T47D (cell line): ENCODE measurements at regions not wholly inside any gene's neighbourhood (a gene's known extent, or its start where the extent isn't known, plus 50 kb on each side); places are given as distances from the start of the nearest gene placed in this dataset.
A peak's percentile ranks its signal among the peaks of the same experiment; 100 is the strongest.

Experiments
- DNase-seq, 2 experiments: peaks; one replicate each; pipeline versions ENCODE4 v3.0.0 to v3.0.0-alpha.2; 2011 to 2012; ENCODE audit warnings: low read depth in 1 of 2, low spot score in 1 of 2
- JUND ChIP-seq: IDR thresholded peaks from 2 replicates; pipeline ENCODE4 v1.6.1; 2012; ENCODE audit warnings: low read depth
- in situ Hi-C: cut with HindIII; loops from 2 replicates; pipeline ENCODE4 v1.10.0; 2016; ENCODE audit warnings: low sequenced_read_pairs, low pct_unique_long_range_greater_than_20kb

DNA sequence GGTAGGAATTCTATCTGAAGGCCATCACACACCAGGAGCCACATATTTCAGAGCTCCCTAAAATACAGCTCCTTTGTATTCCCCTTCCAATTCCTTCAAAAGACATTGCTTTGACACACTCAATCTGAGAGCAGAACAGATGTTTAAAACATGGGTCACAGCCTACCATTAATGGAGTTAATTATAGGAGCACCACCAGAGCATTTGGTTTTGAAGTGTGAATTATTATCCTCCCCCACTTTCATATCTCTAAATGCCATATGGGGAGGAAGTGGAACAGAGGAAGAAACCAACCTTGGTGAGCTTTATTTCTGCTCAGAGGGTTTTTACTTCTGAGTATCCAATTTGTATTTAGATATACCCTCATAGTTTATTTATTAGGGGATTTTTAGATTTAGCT, 50.7 kb upstream of the TNFRSF21 start:
- DNase-seq, result no peak
- in situ Hi-C loops, result no loop called here
- TF ChIP-seq JUND, result no peak

DNA sequence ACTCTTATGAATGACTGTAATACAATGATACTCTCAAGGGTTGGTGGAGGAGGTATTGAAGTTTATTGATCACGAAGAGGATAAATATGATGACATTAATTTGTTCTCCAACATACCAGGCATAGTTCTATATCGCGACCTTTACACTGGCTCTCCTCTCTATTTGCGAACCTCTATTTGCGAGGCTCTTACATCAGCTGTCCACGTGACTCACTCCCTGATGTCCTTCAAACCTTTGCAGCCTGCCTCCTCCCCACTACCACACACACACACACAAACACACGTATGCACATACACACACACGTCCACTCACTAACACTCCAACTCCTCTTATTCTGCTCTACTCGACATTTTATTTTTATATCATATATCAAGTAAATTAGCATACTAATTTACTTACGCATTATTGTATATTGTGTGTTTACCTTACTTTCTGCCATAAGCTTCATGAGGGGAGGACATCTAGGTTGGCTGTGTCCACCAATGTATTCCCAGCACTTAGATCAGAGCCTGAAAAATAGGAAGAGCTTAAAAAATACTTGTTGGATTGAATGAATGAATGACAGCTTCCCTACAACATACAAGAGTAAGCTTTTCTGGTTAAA, 53.3 kb upstream of the TNFRSF21 start:
- DNase-seq, result peak in 1 of 2 experiments; percentile 54
- TF ChIP-seq JUND, result no peak
- in situ Hi-C loops, result no loop called here

DNA sequence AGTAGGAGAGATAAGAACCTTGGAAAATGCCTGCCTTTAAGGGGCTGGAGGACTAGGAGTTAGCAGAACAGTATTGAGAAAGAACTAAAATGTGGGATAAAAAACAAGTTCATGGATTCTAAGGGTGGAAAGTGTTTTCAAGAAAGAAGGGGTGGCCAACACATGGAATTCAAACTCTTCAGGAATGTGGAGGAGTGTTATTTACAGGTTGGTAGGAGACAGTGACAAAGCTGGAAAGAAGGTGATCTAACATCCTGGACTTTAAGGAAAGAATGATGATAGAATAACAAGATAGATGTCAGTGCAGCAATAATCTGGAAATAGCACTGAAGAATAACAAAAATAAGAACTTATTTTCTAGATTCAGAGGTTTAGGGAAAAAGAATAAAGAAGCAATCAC, 54.0 kb upstream of the TNFRSF21 start:
- no peak for DNase-seq

DNA sequence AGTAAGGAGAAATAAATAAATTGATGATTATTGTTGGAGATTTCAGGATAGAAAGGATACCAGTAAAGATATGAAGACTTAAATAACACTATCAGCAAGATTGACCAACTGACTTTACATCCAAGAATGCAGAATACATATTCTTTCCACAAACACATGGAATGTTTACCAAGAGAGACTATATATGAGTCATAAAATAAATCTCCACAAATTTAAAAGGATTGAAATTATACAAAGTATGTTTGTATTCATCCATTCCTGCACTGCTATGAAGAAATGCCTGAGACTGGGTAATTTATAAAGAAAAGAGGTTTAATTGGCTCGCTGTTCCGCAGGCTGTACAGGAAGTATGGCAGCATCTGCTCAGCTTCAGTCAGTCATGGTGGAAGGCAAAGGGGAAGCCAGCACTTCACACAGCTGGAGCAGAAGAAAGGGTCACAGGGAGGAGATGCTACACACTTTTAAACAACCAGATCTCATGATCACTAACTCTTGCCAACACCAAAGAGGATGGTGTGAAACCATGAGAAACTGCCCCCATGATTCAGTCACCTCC, 56.7 kb upstream of the TNFRSF21 start:
- no peak for DNase-seq
- in situ Hi-C loops, result no loop called here
- TF ChIP-seq JUND, result no peak

More for the DNA sequence above, 54.0 kb upstream of the TNFRSF21 start:
- no peak for TF ChIP-seq JUND
- in situ Hi-C loops, result no loop called here

DNA sequence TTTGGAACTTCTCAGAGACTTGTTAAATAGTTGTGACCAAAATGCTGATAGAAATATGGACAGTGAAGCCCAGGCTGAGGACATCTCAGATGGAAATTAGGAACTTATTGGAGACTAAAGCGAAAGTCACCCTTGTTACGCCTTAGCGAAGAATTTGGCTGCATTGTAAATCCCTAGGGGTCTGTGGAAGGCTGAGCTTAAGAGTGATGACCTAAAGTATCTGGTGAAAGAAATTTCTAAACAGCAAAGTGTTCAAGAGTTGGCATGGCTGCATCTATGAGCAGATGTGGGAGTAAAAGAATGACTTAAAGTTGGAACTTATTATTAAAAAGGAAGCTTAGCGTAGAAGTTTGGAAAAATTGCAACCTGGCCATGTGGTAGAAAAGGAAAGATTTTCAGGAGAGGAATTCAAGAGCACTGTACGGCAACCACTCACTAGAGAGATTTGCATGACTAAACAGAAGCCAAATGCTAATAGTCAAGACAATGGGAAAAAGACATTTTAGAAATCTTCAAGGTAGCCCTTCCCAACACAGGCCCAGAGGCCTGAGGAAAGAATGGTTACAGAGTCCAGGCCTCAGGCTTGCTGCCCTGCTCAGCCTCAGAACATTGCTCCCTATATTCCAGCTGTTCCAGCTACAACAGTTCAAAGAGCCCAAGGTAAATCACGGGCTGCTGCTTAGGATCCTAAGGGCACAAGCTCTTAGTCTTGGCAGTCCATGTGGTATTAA, 61.6 kb upstream of the TNFRSF21 start:
- in situ Hi-C loops, result no loop called here
- TF ChIP-seq JUND, result no peak
- no peak for DNase-seq

DNA sequence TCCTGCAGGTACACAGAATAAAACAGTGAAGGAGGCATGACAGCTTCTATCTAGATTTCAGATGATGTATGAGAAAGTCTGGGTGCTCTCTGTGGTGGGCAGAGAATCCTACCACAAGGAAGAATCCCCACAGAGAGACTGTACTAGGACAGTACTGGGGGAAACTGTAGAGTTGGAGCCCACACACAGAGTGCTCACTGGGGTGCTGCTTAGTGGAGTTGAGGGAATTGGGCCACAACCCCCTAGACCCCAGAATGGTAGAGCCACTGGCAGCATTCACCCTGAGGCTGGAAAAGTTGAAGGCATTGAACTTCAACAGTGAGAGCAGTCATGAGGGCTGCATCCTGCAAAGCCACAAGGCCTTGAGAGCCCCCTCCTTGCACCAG, 62.2 kb upstream of the TNFRSF21 start:
- DNase-seq, result no peak
- no peak for TF ChIP-seq JUND
- in situ Hi-C loops, result no loop called here

DNA sequence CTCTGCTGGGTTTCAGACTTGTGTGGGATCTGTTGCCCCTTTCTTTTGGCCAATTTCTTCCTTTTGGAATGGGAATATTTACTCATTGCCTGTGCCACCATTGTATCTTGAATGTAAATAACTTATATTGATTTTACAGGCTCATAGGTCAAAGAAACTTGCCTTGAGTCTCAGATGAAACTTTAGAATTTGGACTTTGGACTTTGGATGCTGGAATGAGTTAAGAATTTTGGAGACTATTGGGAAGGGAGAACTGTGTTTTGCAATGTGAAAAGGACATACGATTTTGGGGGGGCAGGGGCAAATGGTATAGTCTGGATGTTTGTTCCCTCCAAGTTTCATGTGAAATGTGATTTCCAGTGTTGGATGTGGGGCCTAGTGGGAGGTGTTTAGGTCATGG, 62.6 kb upstream of the TNFRSF21 start:
- in situ Hi-C loops, result no loop called here
- no peak for TF ChIP-seq JUND
- no peak for DNase-seq

DNA sequence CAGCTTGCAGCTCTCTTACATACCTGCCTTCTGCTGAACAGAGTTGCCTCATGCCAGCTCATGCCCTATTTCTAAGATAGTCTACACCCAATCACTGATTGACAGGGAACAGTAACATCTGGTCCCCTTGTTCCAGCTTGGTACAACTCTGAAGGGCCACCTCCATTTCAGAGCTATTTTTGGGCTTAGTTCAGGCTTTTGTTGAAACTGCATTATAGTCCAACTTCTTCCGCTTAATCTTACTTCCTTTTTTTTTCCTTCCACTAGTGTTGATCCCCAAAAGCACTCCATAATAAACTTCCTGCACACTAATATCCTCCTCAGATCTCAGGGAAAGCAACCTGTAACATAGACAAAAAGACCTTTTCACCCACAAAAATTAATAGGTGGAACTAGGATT, 65.7 kb upstream of the TNFRSF21 start:
- no peak for TF ChIP-seq JUND
- in situ Hi-C loops, result no loop called here
- DNase-seq, result no peak

DNA sequence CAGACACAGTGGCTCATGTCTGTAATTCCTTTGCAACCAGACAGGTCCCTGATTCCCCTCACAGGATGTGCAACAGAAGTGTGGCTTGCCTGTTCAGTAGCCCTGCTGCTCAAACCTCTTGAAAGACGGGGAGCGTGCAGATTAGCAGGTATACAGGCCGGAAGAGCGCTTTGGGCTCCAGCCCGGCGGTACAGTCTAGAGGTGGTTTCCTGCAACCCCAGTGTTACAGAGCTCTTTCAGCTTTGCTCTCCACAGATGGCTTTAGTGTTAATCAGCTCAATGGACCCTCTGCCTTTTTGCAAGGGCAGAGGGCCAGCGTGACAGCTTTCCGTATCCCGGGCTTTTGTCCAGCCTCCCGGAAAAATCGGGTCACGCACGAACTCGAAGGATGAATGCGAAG, 67.2 kb upstream of the TNFRSF21 start:
- DNase-seq, result no peak

DNA sequence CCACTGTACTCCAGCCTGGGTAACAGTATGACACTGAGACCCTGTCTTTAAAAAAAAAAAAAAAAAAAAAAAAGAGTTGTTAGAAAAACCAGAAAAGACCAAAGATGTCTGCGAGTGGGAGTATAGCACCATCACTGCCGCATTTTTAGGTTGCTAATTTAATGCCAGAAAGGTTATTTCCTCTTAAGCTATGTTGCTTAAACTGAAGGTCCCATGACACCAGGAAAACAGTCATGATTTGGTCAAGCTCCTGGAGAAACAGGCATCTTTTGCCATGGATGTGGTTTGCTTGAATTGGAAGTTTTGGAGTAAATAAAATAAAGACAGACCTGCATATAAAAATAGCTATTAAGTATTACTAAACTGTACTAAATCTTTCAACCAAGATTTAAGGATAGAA, 68.3 kb upstream of the TNFRSF21 start:
- TF ChIP-seq JUND, result no peak
- in situ Hi-C loops, result no loop called here
- DNase-seq, result no peak

More for the DNA sequence above, 67.2 kb upstream of the TNFRSF21 start:
- no peak for TF ChIP-seq JUND
- in situ Hi-C loops, result no loop called here

DNA sequence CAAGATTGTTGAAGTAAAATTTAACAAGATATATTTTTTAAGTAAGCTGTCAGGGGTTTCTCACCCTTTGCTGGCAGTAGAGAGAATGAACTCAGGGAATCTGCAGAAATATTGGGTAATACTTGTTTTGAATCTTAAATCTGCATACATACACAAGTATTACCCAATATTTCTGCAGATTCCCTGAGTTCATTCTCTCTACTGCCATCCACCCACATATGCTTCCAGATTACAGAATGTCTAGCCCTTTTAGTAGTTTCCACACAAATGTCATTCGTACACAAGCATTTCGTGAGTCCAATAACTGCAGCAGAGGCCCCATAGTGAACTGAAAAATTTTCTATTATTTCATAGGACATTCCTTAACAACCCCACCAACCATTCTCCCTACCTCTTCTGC, 69.6 kb upstream of the TNFRSF21 start:
- in situ Hi-C loops, result no loop called here

DNA sequence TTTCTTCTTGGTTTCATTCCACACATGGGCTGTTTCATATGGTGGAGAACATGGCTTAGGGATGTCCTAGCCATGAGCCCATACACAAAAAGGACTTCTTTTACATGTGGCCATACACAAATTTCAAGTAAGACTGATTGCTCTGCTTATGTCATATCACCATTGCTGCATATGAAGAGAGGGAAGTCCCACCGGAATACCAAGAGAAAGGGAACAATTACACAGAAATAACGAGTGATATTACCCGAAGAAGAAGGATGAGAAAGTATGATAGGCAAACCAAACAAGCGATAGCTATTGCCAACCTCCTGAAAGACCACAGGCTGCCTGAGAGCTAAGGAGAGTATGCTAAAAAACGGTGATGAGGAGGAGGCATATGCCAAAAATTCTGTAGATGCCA, 70.5 kb upstream of the TNFRSF21 start:
- no peak for TF ChIP-seq JUND
- in situ Hi-C loops, result no loop called here
- no peak for DNase-seq

More for the DNA sequence above, 69.6 kb upstream of the TNFRSF21 start:
- DNase-seq, result no peak
- no peak for TF ChIP-seq JUND

DNA sequence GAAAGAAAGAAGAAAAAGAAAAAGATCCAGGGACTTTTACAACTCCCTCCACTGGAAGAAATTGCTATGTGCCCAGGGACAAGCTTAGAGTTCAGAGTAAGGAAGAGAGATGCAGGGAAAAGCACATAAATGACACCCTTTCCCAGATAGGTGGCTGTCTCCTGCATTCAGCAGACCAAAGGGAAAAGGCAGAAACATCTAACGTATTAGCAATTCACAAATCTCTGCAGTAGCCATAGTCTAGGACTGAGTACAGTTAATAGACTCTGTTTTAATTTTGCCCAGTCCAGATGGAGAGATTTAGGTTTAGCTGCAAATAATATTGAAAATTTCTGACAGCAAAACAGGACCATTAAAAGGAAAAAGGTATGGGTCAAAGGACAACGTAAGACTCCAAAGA, 71.3 kb upstream of the TNFRSF21 start:
- no peak for DNase-seq
- no peak for TF ChIP-seq JUND
- in situ Hi-C loops, result no loop called here
